DMS153 treated with DMSO at 0.1 percent for 48 hours (cell line): ENCODE measurements at regions not wholly inside any gene's neighbourhood (a gene's known extent, or its start where the extent isn't known, plus 50 kb on each side); places are given as distances from the start of the nearest gene placed in this dataset.

Experiments
- DNase-seq: peaks from one replicate; lab custom pipeline; 2025; ENCODE audit not compliant: unreplicated experiment; lab: John Stamatoyannopoulos, UW

GRCh38 chr7:25314094-25314730 lies 85.9 kb upstream of the NPVF start:
- DNase-seq, result no peak

DNA sequence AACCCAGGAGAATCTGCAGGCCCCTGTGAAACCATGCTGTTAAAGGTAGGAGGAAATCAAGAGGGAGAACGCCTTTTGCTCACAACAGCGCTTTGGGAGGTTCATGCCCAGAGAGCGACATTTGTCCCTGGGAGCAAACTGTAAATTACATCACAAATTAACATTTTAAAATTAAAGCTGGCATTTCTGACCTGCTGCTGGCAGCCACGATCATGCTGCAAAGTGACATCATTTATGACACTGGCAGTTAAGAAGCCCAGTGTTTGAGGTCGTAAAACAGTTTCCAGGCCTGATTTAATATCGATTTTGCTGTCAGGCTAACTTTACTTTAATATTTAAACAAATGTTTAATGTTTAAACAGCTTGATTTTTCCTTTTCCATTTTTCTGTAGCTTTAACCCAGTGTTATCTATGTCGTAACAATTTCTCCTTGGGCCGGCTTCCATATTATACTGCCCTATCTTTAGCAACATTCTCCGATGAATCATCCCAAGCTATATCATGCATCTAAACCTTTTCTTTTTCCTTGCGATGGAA lies 86.5 kb upstream of the NPVF start:
- peak; percentile 36 for DNase-seq

- no peak for DNase-seq
Measured at GRCh38 chr7:25316366-25316765, 88.1 kb upstream of the NPVF start.

DNA sequence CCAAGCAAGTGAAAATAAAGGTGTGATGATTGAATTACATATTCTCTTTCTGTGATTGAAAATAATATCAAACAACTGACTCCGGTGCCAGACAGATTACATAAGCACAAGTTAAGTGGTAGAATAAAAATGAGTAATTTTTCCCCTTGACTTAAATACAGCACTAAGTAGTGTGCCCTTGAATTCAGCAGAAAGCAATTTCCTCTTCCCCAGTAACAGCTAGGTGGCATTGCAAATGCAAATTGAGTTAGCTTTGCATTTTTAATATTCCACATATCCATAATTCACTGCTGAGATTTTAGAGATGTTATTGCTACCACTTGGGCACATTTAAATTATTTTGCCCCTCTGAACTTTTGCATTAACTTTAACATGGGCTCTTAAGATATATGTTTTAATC lies 89.8 kb upstream of the NPVF start:
- no peak for DNase-seq

DNA sequence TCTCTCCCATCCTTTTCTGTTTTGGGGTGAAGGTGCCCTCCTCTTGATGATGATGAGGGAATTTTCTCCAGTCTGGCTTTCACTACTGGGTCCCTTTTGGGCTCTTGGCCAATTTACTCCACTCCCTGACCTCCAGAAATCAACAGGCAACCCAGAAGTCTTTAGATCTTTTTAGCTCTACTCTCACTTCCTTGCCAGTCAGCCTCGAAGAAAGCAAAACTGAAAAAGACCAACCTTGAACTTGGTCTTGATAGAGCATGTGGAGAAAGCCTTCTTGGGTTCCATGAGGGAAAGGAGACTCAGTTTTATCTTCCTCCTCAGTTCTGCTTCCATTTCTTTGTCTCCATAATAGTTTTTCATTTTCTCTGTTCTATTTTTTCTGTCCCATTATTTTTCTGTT lies 91.4 kb upstream of the NPVF start:
- DNase-seq, result no peak

DNA sequence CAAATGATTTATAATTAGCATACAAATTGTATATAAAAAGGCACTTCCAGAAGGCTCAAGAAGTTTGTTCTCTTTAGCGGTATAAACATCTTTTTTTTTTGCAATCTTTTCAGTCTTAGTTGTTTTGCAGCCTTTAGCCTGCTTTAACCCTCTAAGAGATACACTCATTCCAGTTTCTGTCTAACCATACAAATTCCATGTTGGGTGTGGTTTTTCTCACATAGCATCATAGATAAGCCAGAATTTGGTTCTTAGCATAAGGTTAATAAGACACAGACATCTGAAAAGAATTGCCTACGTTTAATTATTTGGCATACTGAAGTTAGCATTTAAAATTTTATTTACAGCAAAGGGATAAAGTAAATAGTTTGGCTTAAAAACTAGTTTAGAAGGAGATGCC lies 92.5 kb upstream of the NPVF start:
- no peak for DNase-seq

GRCh38 chr7:25321424-25321823 lies 93.1 kb upstream of the NPVF start:
- DNase-seq, result no peak

DNA sequence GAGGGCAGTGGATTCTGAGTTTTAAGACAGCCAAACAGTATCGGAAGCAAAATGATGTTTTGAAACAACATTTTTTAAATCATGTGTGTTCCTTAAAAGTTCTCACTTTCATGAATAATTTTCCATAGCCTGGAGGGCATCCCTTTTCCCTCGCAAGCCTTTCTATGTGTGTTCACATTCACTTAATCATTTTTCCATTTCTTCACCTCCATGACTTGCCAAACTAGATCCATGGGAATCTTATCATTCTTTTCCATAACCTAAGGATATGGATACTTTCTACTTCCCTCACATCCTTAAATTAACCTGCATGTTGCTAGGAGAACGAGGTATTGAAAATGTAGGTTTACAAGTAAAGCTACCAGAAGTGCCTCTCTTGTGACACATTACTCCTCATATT lies 94.2 kb upstream of the NPVF start:
- no peak for DNase-seq

GRCh38 chr7:25325186-25325757 lies 97.0 kb upstream of the NPVF start:
- no peak for DNase-seq

GRCh38 chr7:25326501-25327156 lies 98.3 kb upstream of the NPVF start:
- DNase-seq, result no peak

- no peak for DNase-seq
Measured at GRCh38 chr7:25329815-25330214, 101.5 kb upstream of the NPVF start.

GRCh38 chr7:25333296-25333928 lies 105.1 kb upstream of the NPVF start:
- DNase-seq, result no peak

GRCh38 chr7:25347360-25348066 lies 119.2 kb upstream of the NPVF start:
- DNase-seq, result no peak

DNA sequence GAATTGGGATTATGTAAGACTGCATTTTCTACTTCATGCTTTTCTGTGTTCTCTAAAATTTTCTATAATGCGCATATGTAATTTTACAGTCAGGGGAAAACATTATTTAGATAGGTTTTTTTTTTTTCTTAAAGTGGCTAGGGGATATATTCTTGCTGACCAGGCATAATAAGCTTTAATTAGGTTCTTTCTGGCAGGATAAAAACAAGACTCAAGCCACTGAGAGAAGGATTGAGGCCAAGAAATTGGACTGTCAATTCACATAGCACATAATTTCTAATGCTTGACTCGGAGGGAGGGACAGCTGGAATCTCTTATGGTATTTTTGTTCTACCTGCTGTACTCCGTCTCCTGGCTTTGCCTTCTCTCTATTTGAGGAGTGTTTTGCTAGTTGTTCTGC lies 119.8 kb upstream of the NPVF start:
- no peak for DNase-seq

- no peak for DNase-seq
Measured at GRCh38 chr7:25349283-25350017, 121.2 kb upstream of the NPVF start.

- no peak for DNase-seq
Measured at GRCh38 chr7:25350041-25350440, 121.8 kb upstream of the NPVF start.

- no peak for DNase-seq
Measured at GRCh38 chr7:25351761-25352160, 123.5 kb upstream of the NPVF start.

DNA sequence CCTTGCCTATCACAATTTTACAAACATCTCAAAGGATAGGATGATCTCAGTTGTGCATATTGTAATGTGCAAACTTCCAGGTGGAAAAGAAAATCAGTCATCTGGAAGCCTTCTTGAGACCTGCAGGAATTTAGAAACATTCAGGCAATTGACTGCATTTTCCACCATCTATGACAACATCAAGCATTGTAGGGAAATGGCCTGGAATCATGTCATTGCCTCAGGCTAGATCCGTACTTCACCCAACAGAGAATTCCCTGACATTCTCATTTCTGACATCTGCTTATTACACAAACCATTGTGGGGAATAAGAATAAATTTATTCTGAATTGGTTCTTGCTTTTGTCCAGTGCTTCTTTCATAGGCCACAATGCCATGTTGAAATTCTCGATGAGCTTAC lies 124.9 kb upstream of the NPVF start:
- no peak for DNase-seq

- no peak for DNase-seq
Measured at GRCh38 chr7:25353732-25354131, 125.4 kb upstream of the NPVF start.

- DNase-seq, result no peak
Measured at GRCh38 chr7:25356534-25357151, 128.4 kb upstream of the NPVF start.
